ENCODE measurements at regions not wholly inside any gene's neighbourhood (a gene's known extent, or its start where the extent isn't known, plus 50 kb on each side); places are given as distances from the start of the nearest gene placed in this dataset.

- TF ChIP-seq, protein P1, sequence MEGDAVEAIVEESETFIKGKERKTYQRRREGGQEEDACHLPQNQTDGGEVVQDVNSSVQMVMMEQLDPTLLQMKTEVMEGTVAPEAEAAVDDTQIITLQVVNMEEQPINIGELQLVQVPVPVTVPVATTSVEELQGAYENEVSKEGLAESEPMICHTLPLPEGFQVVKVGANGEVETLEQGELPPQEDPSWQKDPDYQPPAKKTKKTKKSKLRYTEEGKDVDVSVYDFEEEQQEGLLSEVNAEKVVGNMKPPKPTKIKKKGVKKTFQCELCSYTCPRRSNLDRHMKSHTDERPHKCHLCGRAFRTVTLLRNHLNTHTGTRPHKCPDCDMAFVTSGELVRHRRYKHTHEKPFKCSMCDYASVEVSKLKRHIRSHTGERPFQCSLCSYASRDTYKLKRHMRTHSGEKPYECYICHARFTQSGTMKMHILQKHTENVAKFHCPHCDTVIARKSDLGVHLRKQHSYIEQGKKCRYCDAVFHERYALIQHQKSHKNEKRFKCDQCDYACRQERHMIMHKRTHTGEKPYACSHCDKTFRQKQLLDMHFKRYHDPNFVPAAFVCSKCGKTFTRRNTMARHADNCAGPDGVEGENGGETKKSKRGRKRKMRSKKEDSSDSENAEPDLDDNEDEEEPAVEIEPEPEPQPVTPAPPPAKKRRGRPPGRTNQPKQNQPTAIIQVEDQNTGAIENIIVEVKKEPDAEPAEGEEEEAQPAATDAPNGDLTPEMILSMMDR (IDR thresholded peaks at IDR 0.05) = peak; percentile 37 to 57 (median 44)
- no peak for TF ChIP-seq POLR2A (IDR thresholded peaks at IDR 0.05)
These were observed 89.2 kb upstream of the PFKP start for GRCh38 chr10:2978111-2978510.

Data from right lobe of liver (tissue), 4 donors.